ENCODE measurements at regions not wholly inside any gene's neighbourhood (a gene's known extent, or its start where the extent isn't known, plus 50 kb on each side); places are given as distances from the start of the nearest gene placed in this dataset.
"Not testable (repeated sequence)": the region's sequence is repeated elsewhere in the genome, so short reads cannot be mapped to it uniquely, and the experiment has no call there.

DNA sequence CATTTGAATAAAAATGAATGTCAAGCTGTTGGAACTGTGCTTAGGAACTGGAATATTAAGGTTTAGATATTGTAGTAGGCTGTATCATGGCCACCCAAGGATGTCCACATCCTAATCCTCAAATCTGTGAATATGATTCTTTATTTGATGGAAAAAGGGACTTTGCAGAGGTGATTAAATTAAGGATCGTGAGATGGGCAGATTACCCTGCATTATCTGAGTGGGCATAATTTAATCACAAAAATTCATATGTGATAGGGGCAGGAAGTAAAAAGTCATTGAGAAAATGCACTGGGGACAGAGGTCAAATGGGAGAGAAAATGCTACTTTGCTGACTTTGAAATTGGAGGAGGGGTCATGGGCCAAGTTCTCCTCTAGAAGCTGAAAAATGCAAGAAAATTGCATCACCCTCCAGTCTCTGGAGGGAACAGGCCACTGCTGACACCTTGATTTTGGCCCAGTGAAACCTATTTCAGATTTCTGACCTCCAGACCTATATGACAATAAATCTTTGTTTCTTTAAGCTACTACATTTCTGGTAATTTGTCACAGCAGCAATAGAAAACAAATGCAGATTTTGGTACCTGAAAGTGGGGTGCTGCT is 521.4 kb downstream of the PCDH7 start:
- Mint-ChIP-seq H3K4me1 (no peaks in the 10 kb centered on the region), H3K9me3 (peaks cover 14 to 33% (median 25%) of the 10 kb centered on the region in 3 donors), H3K4me3 (no peak overlapping the region), H3K27ac (no peak overlapping the region), H3K27me3 (no peaks in the 10 kb centered on the region), H3K36me3 (no peaks in the 10 kb centered on the region)
- ChIA-PET CTCF (no interaction called here), POLR2A (no interaction called here)
- H3K36me3 ChIP-seq (ENCODE audit: control insufficient read depth in 2 of 2, extremely low read depth in 1 of 2, insufficient read depth in 1 of 2, low read length in 1 of 2), result no peaks in the 10 kb centered on the region
- H3K27ac ChIP-seq (ENCODE audit: low read length), result no peak overlapping the region
- DNase-seq, result no peak
- no CpG with 5 or more reads among the region's 1 CpG for WGBS (ENCODE audit: insufficient coverage)
- no peaks in the 10 kb centered on the region for H3K9me3 ChIP-seq
- H3K4me1 ChIP-seq (ENCODE audit: control insufficient read depth in 1 of 2, extremely low read depth in 1 of 2, insufficient read depth in 2 of 2, low read length in 2 of 2), result no peaks in the 10 kb centered on the region
- H3K4me3 ChIP-seq (ENCODE audit: control insufficient read depth in 1 of 2, extremely low read depth in 1 of 2, low read length in 1 of 2), result no peak overlapping the region
- no peaks in the 10 kb centered on the region for H3K27me3 ChIP-seq (replicated peaks in 1 of 2; ENCODE audit: control insufficient read depth in 2 of 2, extremely low read depth in 1 of 2, insufficient read depth in 2 of 2, low read length in 1 of 2)
- ATAC-seq (replicated peaks in 1 of 4), result no peak

DNA sequence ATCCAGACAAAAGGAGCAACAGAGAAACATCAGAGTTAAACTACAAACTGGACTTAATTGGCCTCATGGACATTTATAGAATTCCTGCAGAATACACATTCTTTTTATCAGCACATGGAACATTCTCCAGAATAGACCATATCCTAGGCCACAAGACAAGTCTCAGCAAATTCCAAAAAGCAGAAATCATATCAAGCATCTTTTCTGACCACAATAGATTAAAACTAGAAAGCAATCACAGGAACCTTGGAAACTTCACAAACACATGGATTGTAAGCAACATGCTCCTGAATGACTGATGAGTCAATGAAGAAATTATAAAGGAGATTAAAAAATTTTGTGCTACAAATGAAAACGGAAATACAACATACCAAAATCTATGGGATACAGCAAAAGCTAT is 526.7 kb downstream of the PCDH7 start:
- WGBS (ENCODE audit: insufficient coverage), result no CpG with 5 or more reads among the region's 1 CpG
- ChIA-PET CTCF (no interaction called here), POLR2A (no interaction called here)
- no peak overlapping the region for H3K27ac ChIP-seq (ENCODE audit: low read length)
- no peak overlapping the region for H3K27ac Mint-ChIP-seq
- no peaks in the 10 kb centered on the region for H3K36me3 ChIP-seq (ENCODE audit: control insufficient read depth in 2 of 2, extremely low read depth in 1 of 2, insufficient read depth in 1 of 2, low read length in 1 of 2)
- H3K9me3 Mint-ChIP-seq, result peaks cover 11 to 29% (median 20%) of the 10 kb centered on the region in 3 donors
- no peak for DNase-seq
- H3K4me3 Mint-ChIP-seq, result no peak overlapping the region
- no peaks in the 10 kb centered on the region for H3K36me3 Mint-ChIP-seq
- no peaks in the 10 kb centered on the region for H3K27me3 Mint-ChIP-seq
- no peaks in the 10 kb centered on the region for H3K4me1 Mint-ChIP-seq
- H3K4me1 ChIP-seq (ENCODE audit: control insufficient read depth in 1 of 2, extremely low read depth in 1 of 2, insufficient read depth in 2 of 2, low read length in 2 of 2), result no peaks in the 10 kb centered on the region
- H3K9me3 ChIP-seq, result no peaks in the 10 kb centered on the region
- H3K27me3 ChIP-seq (replicated peaks in 1 of 2; ENCODE audit: control insufficient read depth in 2 of 2, extremely low read depth in 1 of 2, insufficient read depth in 2 of 2, low read length in 1 of 2), result no peaks in the 10 kb centered on the region
- H3K4me3 ChIP-seq (ENCODE audit: control insufficient read depth in 1 of 2, extremely low read depth in 1 of 2, low read length in 1 of 2), result no peak overlapping the region
- no peak for ATAC-seq (replicated peaks in 1 of 4)

DNA sequence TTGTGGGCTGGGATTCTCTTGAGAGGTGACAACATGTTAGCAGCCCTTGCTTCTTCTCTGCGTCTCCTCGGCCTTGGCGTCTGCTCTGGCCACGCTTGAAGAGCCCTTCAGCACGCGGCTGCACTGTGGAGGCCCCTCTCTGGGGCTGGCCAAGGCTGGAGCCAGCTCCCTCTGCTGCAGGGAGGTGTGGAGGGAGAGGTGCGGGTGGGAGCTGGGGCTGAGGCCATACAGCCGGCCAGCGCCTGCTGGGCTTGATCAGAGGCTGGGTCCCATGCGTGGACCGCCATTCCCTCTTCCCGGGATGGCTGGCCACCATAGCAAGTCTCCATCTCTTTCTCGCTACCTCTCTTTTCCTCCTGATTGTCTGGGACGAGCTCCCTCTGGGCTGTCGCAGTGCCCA is 539.0 kb downstream of the PCDH7 start:
- no peaks in the 10 kb centered on the region for H3K36me3 Mint-ChIP-seq
- H3K9me3 Mint-ChIP-seq, result peaks cover 7 to 24% (median 10%) of the 10 kb centered on the region in 3 donors
- H3K27me3 ChIP-seq (replicated peaks in 1 of 2; ENCODE audit: control insufficient read depth in 2 of 2, extremely low read depth in 1 of 2, insufficient read depth in 2 of 2, low read length in 1 of 2), result no peaks in the 10 kb centered on the region
- H3K4me3 ChIP-seq (ENCODE audit: control insufficient read depth in 1 of 2, extremely low read depth in 1 of 2, low read length in 1 of 2), result no peak overlapping the region
- H3K36me3 ChIP-seq (ENCODE audit: control insufficient read depth in 2 of 2, extremely low read depth in 1 of 2, insufficient read depth in 1 of 2, low read length in 1 of 2), result no peaks in the 10 kb centered on the region
- H3K9me3 ChIP-seq, result peaks cover 2% of the 10 kb centered on the region
- no peak overlapping the region for H3K27ac ChIP-seq (ENCODE audit: low read length)
- no peaks in the 10 kb centered on the region for H3K4me1 Mint-ChIP-seq
- no peak overlapping the region for H3K27ac Mint-ChIP-seq
- 96% methylated on average over 14 of the region's 15 CpGs for WGBS (ENCODE audit: insufficient coverage)
- POLR2A ChIA-PET, result no interaction called here
- ATAC-seq (replicated peaks in 1 of 4), result peak in 1 of 4 experiments; percentile 15
- peak in 1 of 35 experiments; percentile 2 for DNase-seq
- no peaks in the 10 kb centered on the region for H3K4me1 ChIP-seq (ENCODE audit: control insufficient read depth in 1 of 2, extremely low read depth in 1 of 2, insufficient read depth in 2 of 2, low read length in 2 of 2)
- H3K27me3 Mint-ChIP-seq, result no peaks in the 10 kb centered on the region
- CTCF ChIA-PET, result no interaction called here
- no peak overlapping the region for H3K4me3 Mint-ChIP-seq

DNA sequence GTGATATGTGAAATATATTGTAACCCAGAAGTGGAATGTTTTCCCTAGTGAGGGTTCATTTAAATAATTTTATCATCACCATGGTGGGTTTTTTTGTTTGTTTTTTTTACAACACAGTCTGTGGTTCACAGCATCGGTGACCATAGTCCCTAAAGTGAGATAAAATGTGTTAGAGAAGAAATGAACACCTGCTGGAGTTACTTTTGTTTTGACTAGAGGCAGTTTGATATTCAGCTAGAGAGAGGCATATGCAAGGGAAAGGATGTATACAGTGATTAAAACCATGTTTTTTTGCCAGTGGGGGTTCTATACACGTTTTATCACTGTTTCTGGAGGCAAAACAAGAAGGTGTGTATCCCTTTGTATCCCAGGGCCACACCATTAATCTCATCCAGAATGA is 541.5 kb downstream of the PCDH7 start:
- Histone ChIP-seq H3K9me3 (peaks cover 2% of the 10 kb centered on the region), H3K36me3 (ENCODE audit: control insufficient read depth in 2 of 2, extremely low read depth in 1 of 2, insufficient read depth in 1 of 2, low read length in 1 of 2) (no peaks in the 10 kb centered on the region), H3K27ac (ENCODE audit: low read length) (no peak overlapping the region), H3K4me1 (ENCODE audit: control insufficient read depth in 1 of 2, extremely low read depth in 1 of 2, insufficient read depth in 2 of 2, low read length in 2 of 2) (no peaks in the 10 kb centered on the region), H3K27me3 (replicated peaks in 1 of 2; ENCODE audit: control insufficient read depth in 2 of 2, extremely low read depth in 1 of 2, insufficient read depth in 2 of 2, low read length in 1 of 2) (no peaks in the 10 kb centered on the region), H3K4me3 (ENCODE audit: control insufficient read depth in 1 of 2, extremely low read depth in 1 of 2, low read length in 1 of 2) (no peak overlapping the region)
- Mint-ChIP-seq H3K9me3 (peaks cover 10 to 15% (median 11%) of the 10 kb centered on the region in 3 donors), H3K4me3 (no peak overlapping the region), H3K4me1 (no peaks in the 10 kb centered on the region), H3K27me3 (no peaks in the 10 kb centered on the region), H3K27ac (no peak overlapping the region), H3K36me3 (no peaks in the 10 kb centered on the region)
- ChIA-PET CTCF (no interaction called here), POLR2A (no interaction called here)
- 100% methylated on average over 1 of the region's 2 CpGs for WGBS (ENCODE audit: insufficient coverage)
- DNase-seq (no peak), ATAC-seq (replicated peaks in 1 of 4) (no peak)

DNA sequence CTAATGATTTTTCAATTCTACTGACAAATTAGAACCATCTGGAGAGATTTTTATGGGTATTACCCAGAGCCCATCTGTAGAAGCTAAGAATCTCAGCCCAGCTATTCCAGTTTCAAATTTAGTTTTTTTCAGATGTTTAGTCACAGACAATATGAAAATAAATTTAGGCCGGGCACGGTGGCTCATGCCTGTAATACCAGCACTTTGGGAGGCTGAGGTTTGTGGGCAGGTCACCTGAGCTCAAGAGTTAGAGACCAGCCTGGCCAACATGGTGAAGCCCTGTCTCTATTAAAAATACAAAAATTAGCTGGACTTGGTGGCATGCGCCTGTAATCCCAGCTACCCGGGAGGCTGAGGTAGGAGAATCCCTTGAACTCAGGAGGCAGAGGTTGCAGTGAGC is 545.9 kb downstream of the PCDH7 start:
- H3K9me3 ChIP-seq; H3K4me1 ChIP-seq (ENCODE audit: control insufficient read depth in 1 of 2, extremely low read depth in 1 of 2, insufficient read depth in 2 of 2, low read length in 2 of 2); H3K4me3 Mint-ChIP-seq; CTCF ChIA-PET; H3K27me3 ChIP-seq (replicated peaks in 1 of 2; ENCODE audit: control insufficient read depth in 2 of 2, extremely low read depth in 1 of 2, insufficient read depth in 2 of 2, low read length in 1 of 2); H3K27ac ChIP-seq (ENCODE audit: low read length); ATAC-seq (replicated peaks in 1 of 4); H3K27me3 Mint-ChIP-seq; H3K36me3 ChIP-seq (ENCODE audit: control insufficient read depth in 2 of 2, extremely low read depth in 1 of 2, insufficient read depth in 1 of 2, low read length in 1 of 2); H3K4me1 Mint-ChIP-seq; H3K4me3 ChIP-seq (ENCODE audit: control insufficient read depth in 1 of 2, extremely low read depth in 1 of 2, low read length in 1 of 2); H3K36me3 Mint-ChIP-seq; H3K27ac Mint-ChIP-seq; DNase-seq: not testable (repeated sequence)
- H3K9me3 Mint-ChIP-seq, result peaks cover 13 to 16% (median 14%) of the 10 kb centered on the region in 3 donors
- POLR2A ChIA-PET, result interaction anchor here in 1 of 2 donors (0.7 kb wide), 1 partner anchor 508 kb away, joined by 7 read pairs; no protein-coding TSS in a partner anchor
- no CpG with 5 or more reads among the region's 4 CpGs for WGBS (ENCODE audit: insufficient coverage)

DNA sequence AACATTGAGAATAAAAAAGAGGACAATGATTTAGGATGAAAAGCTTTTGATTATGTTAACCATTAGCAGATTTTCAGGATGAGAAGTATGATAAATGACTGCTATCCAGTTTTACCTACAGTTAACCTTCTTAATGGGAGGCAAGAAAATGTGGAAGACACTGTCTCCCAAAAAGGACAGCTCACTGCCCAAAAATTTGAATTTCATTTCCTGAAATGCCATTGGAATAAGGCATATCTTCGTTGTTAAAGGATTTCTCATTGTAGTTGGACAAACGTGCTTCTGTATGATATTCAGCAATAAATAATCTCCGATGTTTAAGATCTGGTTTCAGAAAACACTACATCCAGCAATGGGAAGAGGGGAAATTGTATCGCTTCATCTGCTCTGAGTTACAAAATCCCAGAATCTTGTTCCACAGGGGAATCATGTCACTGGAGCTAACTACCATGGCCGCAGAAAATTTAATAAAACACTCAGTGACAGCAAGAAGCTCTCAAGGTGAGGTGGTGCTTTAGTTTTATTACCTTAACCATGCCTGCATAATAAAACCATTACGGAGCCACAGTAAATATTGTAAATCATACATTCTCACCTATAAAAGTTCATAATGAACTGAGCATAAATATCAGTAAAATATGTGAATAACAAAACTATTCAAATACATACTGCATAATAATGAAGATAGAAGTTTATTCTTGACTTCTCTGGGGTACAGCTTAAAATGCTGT is 552.3 kb downstream of the PCDH7 start:
- POLR2A ChIA-PET, result no interaction called here
- H3K9me3 ChIP-seq, result peaks cover 2% of the 10 kb centered on the region
- Mint-ChIP-seq H3K9me3 (peaks cover 12 to 16% (median 13%) of the 10 kb centered on the region in 3 donors), H3K36me3 (no peaks in the 10 kb centered on the region), H3K27ac (no peak overlapping the region), H3K27me3 (no peaks in the 10 kb centered on the region), H3K4me1 (no peaks in the 10 kb centered on the region), H3K4me3 (no peak overlapping the region)
- no peaks in the 10 kb centered on the region for H3K4me1 ChIP-seq (ENCODE audit: control insufficient read depth in 1 of 2, extremely low read depth in 1 of 2, insufficient read depth in 2 of 2, low read length in 2 of 2)
- H3K27me3 ChIP-seq (replicated peaks in 1 of 2; ENCODE audit: control insufficient read depth in 2 of 2, extremely low read depth in 1 of 2, insufficient read depth in 2 of 2, low read length in 1 of 2), result no peaks in the 10 kb centered on the region
- DNase-seq, result no peak
- ATAC-seq (replicated peaks in 1 of 4), result no peak
- H3K27ac ChIP-seq (ENCODE audit: low read length), result no peak overlapping the region
- WGBS (ENCODE audit: insufficient coverage), result no CpG with 5 or more reads among the region's 6 CpGs
- H3K4me3 ChIP-seq (ENCODE audit: control insufficient read depth in 1 of 2, extremely low read depth in 1 of 2, low read length in 1 of 2), result no peak overlapping the region
- CTCF ChIA-PET, result no interaction called here
- H3K36me3 ChIP-seq (ENCODE audit: control insufficient read depth in 2 of 2, extremely low read depth in 1 of 2, insufficient read depth in 1 of 2, low read length in 1 of 2), result no peaks in the 10 kb centered on the region
